Transverse colon (tissue), 4 donors: ENCODE measurements at regions not wholly inside any gene's neighbourhood (a gene's known extent, or its start where the extent isn't known, plus 50 kb on each side); places are given as distances from the start of the nearest gene placed in this dataset.

ENCODE experiments used
- CTCF ChIP-seq, 5 experiments: fragments of 200-600 bp in 3 of 5; fragments of 450-650 bp in 2 of 5; sonication (generic) in 3 of 5; IDR thresholded peaks; 1 replicate in 2 of 5; 2 replicates in 3 of 5; pipeline ENCODE4 v1.5.1; 2016 to 2017; ENCODE audit warnings: antibody characterized with exemption in 5 of 5, inconsistent platforms in 3 of 5, mild to moderate bottlenecking in 2 of 5, moderate library complexity in 1 of 5
- POLR2A ChIP-seq: fragments of 450-650 bp; IDR thresholded peaks from one replicate; pipeline ENCODE4 v1.6.1; 2016; ENCODE audit warnings: antibody characterized with exemption, mild to moderate bottlenecking, moderate library complexity
- POLR2AphosphoS5 ChIP-seq, 3 donors: sonication (generic); formaldehyde crosslinking; IDR thresholded peaks; one replicate each; pipeline ENCODE4 v1.6.1; 2016; ENCODE audit warnings: antibody characterized with exemption in 3 of 3

DNA sequence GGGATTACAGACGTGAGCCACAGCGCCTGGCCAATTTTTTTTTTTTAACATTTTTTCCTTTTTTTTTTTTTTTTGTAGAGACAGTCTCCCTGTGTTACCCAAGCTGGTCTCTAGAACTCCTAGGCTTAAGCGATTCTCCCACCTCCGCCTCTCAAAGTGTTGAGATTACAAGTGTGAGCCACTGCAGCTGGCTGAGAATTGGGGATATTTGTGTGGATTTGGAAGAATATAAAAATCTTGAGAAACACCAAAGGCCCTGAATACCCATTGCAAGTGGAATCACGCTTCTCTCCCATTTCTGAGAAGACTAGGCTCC, 79.9 kb upstream of the ABCC4 start:
- TF ChIP-seq CTCF (IDR thresholded peaks at IDR 0.05) (no peak), POLR2A (no peak), POLR2AphosphoS5 (IDR thresholded peaks at IDR 0.05) (no peak)
